ENCODE measurements at regions not wholly inside any gene's neighbourhood (a gene's known extent, or its start where the extent isn't known, plus 50 kb on each side); places are given as distances from the start of the nearest gene placed in this dataset.
"Not testable (repeated sequence)": the region's sequence is repeated elsewhere in the genome, so short reads cannot be mapped to it uniquely, and the experiment has no call there.

- DNase-seq (ENCODE audit: low spot score in 2 of 2): no peak
- WGBS, 2 donors: 86 to 92% methylated on average over 2 of the region's 2 CpGs
- no peak for TF ChIP-seq CTCF (IDR thresholded peaks at IDR 0.05)
- no peak for TF ChIP-seq POLR2A (IDR thresholded peaks at IDR 0.05)
- intact Hi-C loops (cut with DNase I; ENCODE audit: low total_unique reads): no loop called here
- H3K4me3 ChIP-seq (ENCODE audit: low read depth, poor library complexity, severe bottlenecking): no peak overlapping the region
Observed at GRCh38 chr13:24563087-24563486, 50.5 kb upstream of the PARP4 start.

- DNase-seq (ENCODE audit: low spot score in 2 of 2); H3K4me3 ChIP-seq (ENCODE audit: low read depth, poor library complexity, severe bottlenecking); intact Hi-C loops (cut with DNase I; ENCODE audit: low total_unique reads): not testable (repeated sequence)
- 54 to 62% methylated on average over 1 of the region's 1 CpG for WGBS, 2 donors
Observed at GRCh38 chr13:24563971-24564370, 51.4 kb upstream of the PARP4 start.

- intact Hi-C loops (cut with DNase I; ENCODE audit: low total_unique reads): no loop called here
- 81 to 87% methylated on average over 4 of the region's 4 CpGs for WGBS, 2 donors
- DNase-seq (ENCODE audit: low spot score in 2 of 2): no peak
- no peak for TF ChIP-seq POLR2A (IDR thresholded peaks at IDR 0.05)
- TF ChIP-seq CTCF (IDR thresholded peaks at IDR 0.05): no peak
- no peak overlapping the region for H3K4me3 ChIP-seq (ENCODE audit: low read depth, poor library complexity, severe bottlenecking)
Observed at GRCh38 chr13:24564881-24565280, 52.3 kb upstream of the PARP4 start.

GRCh38 chr13:24567593-24567992 lies 55.0 kb upstream of the PARP4 start:
- WGBS, 2 donors: 52 to 73% methylated on average over 3 of the region's 3 CpGs
- DNase-seq (ENCODE audit: low spot score in 2 of 2); intact Hi-C loops (cut with DNase I; ENCODE audit: low total_unique reads); H3K4me3 ChIP-seq (ENCODE audit: low read depth, poor library complexity, severe bottlenecking): not testable (repeated sequence)

GRCh38 chr13:24574847-24575246 lies 62.3 kb upstream of the PARP4 start:
- TF ChIP-seq POLR2A (IDR thresholded peaks at IDR 0.05) (no peak), CTCF (IDR thresholded peaks at IDR 0.05) (no peak)
- WGBS, 2 donors: 68 to 69% methylated on average over 1 of the region's 1 CpG
- H3K4me3 ChIP-seq (ENCODE audit: low read depth, poor library complexity, severe bottlenecking): no peak overlapping the region
- intact Hi-C loops (cut with DNase I; ENCODE audit: low total_unique reads): loop anchor here (10.0 kb wide), 1 partner anchor 150 kb away; no protein-coding TSS in a partner anchor
- DNase-seq (ENCODE audit: low spot score in 2 of 2): no peak

GRCh38 chr13:24580315-24580714 lies 67.7 kb upstream of the PARP4 start:
- 0% methylated on average over 1 of the region's 1 CpG for WGBS, 2 donors
- TF ChIP-seq CTCF (IDR thresholded peaks at IDR 0.05): peak in 1 of 3 donors; percentile 16
- H3K4me3 ChIP-seq (ENCODE audit: low read depth, poor library complexity, severe bottlenecking); intact Hi-C loops (cut with DNase I; ENCODE audit: low total_unique reads); DNase-seq (ENCODE audit: low spot score in 2 of 2): not testable (repeated sequence)

GRCh38 chr13:24581578-24581977 lies 69.0 kb upstream of the PARP4 start:
- DNase-seq (ENCODE audit: low spot score in 2 of 2); intact Hi-C loops (cut with DNase I; ENCODE audit: low total_unique reads); H3K4me3 ChIP-seq (ENCODE audit: low read depth, poor library complexity, severe bottlenecking): not testable (repeated sequence)
- WGBS, 2 donors: 75 to 84% methylated on average over 5 of the region's 5 CpGs

GRCh38 chr13:24591697-24592096 lies 79.1 kb upstream of the PARP4 start:
- 42 to 50% methylated on average over 6 of the region's 6 CpGs for WGBS, 2 donors
- intact Hi-C loops (cut with DNase I; ENCODE audit: low total_unique reads); H3K4me3 ChIP-seq (ENCODE audit: low read depth, poor library complexity, severe bottlenecking); DNase-seq (ENCODE audit: low spot score in 2 of 2): not testable (repeated sequence)

GRCh38 chr13:24597906-24598670 lies 82.1 kb upstream of the ATP12A start:
- DNase-seq (ENCODE audit: low spot score in 2 of 2); H3K4me3 ChIP-seq (ENCODE audit: low read depth, poor library complexity, severe bottlenecking); intact Hi-C loops (cut with DNase I; ENCODE audit: low total_unique reads): not testable (repeated sequence)
- WGBS, 2 donors: 65 to 76% methylated on average over 3 of the region's 3 CpGs

GRCh38 chr13:24599019-24599791 lies 81.0 kb upstream of the ATP12A start:
- H3K4me3 ChIP-seq (ENCODE audit: low read depth, poor library complexity, severe bottlenecking); DNase-seq (ENCODE audit: low spot score in 2 of 2); intact Hi-C loops (cut with DNase I; ENCODE audit: low total_unique reads): not testable (repeated sequence)
- 82 to 88% methylated on average over 10 of the region's 10 CpGs for WGBS, 2 donors

Measured in lower leg skin (tissue), 4 donors.